DMS79 treated with DMSO at 0.1 percent for 48 hours (cell line): ENCODE measurements at regions not wholly inside any gene's neighbourhood (a gene's known extent, or its start where the extent isn't known, plus 50 kb on each side); places are given as distances from the start of the nearest gene placed in this dataset.
"Not testable (repeated sequence)": the region's sequence is repeated elsewhere in the genome, so short reads cannot be mapped to it uniquely, and the experiment has no call there.

ENCODE experiments used
- DNase-seq: peaks from one replicate; lab custom pipeline; 2025; lab: John Stamatoyannopoulos, UW

DNA sequence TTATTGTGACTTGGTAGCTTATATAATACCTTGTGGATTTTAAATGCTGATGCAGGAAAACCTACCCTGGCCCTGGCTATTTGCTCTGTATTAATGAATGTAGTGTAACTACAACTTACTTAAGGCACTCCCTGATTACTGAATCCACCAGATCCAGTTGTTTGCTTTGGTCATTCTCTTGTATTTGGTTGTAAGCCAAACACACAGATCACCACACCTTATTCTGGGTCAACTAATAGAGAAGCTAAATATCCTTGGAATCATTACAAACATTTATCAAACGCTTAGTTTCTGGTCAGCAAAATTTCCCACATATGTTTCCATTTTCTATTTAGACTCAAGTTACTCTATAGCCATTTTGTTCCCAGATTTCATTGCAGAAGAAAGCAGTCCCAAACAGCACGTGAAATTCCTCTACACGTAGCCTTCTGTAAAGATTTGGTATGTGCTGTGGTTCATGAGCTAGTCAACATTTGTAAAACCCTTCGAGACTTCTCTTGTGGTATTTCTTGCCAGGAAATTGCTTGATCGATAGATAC is 322.6 kb downstream of the MEX3B start:
- DNase-seq: no peak

DNA sequence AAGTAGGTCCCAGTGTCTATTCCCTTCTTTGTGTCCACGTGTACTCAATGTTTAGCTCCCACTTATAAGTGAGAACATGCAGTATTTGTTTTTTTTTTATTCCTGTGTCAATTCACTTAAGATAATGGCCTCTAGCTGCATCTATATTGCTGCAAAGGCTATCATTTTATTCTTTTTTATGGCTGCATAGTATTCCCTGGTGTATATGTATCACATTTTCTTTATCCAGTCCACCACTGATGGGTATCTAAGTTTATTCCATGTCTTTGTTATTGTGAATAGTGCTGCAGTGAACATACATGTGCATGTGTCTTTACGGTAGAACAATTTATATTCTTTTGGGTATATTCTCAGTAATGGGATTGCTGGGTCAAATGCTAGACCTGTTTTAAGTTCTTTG is 329.4 kb downstream of the MEX3B start:
- DNase-seq: not testable (repeated sequence)

DNA sequence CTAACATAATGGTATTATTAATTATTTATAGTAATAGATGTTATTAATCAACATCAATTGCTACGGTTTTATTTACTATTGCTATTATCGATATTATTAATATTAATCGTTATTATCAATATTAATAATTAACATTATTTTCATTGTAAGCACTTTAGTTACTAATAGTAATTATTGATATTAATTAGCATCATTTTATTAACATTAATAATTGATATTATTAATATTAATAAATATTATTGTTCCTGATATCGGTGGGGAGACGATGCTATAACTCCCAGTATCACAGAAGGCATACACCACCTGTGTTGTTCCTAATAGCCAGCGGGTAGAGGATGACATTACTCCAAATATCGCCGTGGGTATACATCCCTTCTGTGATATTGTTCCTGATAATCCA is 335.5 kb downstream of the MEX3B start:
- no peak for DNase-seq

DNA sequence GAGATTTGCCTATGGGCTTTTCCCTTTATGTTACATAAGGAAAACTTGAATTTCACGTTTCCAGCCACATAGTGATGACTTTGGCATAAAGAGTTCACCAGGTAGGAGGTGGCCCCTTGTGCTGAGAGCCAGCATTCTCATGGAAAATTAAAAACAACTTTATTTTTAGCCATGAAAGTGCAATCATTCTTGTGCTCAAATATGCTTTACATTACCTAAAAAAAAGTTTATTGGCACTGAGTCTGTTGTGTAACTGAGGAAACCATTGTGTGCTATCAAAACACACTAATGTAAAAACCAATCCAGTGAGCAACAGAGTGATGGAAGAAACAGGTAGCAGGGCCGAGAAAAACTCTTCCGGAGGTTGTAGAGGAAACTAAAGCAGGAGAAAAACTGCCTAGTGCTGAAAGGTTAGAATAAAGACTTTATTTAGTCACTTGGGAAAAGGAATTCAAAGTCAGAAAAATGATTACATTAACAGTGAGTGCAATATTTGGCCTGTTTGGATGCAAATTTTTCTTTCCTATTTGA is 332.9 kb upstream of the TMC3 start:
- not testable (repeated sequence) for DNase-seq

DNA sequence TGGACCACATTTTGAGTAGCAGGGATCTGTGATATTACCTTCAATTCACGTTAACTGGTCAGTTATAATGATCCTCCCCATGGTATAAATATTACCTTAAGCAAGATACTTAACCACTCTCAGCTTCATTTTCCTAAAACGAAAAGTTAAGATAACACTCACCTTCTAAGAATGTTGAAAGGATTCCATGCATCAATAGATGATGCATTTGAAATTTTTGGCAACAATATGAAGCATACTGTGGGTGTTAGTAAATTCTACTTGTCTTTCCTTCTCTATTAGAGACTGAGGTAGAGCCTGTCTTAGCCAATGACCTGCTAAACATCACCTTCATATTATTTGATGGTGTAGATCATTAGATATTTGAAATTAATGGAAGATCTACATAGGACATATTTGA is 331.7 kb upstream of the TMC3 start:
- DNase-seq: not testable (repeated sequence)

DNA sequence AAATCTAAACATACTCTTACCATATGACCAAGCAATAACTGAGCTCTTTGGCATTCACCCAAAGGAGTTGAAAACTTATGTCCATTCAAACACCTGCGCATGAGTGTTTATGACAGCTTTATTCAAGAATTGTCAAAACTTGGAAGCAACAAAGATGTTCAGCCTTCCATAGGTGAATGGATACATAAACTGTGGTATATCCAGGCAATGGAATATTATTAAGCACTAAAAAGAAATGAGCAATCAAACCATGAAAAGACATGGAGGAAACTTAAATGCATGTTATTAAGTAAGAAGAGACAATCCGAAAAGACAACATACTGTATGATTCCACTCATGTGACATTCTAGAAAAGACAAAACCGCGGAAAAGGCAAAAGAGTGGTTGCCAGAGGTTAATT is 312.0 kb upstream of the TMC3 start:
- DNase-seq: no peak

DNA sequence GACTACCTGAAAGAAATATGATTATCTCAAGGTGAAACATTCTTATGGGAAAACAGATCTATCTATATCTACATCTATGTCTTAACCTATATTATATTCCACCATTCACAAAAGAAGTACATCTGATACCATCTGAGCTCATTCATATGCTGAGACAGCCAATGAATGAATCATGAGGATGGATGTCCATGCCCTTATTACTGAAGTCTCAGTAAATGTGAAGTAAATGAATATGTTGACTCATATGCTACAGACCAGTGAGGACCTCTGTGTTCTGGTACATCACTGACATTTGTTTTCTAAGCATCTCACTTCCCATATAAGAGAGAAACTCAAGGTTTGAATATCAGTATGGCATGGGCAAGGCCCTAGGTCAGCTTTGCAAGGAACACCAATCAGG is 311.2 kb upstream of the TMC3 start:
- DNase-seq: no peak

DNA sequence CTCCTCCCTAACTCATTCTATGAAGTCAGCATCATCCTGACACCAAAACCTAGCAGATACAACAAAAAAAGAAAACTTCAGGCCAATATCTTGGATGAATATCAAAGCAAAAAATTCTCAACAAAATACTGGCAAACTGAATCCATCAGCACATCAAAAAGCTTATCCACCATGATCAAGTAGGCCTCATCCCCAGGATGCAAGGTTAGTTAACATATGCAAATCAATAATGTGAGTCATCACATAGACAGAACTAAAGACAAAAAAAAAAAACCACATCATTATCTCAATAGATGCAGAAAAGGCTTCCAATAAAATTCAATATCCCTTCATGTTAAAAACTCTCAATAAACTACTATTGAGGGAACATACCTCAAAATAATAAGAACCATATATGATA is 306.8 kb upstream of the TMC3 start:
- DNase-seq: no peak

DNA sequence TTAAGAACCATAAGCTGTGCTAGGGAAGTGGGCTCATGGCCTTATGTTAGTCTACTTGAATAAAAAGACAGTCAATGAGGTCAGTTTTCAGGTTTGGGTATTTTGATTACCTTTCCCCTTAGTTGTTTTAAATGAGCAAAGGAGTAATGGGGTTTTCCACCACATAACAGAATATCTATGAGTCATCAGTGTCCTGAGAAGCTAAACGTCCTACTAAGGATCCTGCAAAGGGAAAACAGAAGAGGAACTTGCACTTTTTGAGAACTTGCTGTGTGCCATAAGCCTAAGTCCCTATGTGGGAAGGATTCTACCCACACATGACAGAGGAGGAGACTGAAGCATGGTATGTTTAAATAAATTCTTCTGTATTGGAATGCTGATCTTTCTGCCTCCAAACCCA is 292.8 kb upstream of the TMC3 start:
- DNase-seq: no peak

DNA sequence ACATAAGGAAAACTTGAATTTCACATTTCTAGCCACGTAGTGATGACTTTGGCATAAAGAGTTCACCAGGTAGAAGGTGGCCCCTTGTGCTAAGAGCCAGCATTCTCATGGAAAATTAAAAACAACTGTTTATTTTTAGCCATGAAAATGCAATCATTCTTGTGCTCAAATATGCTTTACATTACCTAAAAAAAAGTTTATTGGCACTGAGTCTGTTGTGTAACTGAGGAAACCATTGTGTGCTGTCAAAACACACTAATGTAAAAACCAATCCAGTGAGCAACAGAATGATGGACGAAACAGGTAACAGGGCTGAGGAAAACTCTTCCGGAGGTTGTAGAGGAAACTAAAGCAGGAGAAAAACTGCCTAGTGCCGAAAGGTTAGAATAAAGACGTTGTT is 287.0 kb upstream of the TMC3 start:
- no peak for DNase-seq

DNA sequence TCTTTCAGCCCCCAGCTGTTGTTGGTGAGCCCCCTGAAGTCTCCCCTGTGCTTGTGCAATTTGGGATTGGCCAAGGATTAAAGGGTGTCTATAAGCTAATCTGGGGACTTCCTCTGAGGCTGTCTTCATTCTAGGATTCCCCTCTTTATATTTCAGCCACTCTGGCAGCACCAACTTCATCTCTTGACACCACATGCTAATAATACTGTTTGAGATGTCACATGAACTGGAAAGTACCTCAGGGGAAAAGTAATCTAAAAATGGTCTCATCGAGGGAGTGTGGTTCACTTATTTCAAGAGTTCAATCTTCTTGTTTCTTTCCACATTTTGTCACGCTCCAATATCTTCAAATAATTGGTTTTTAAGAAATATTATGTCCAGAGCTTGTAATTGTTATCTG is 279.2 kb upstream of the TMC3 start:
- no peak for DNase-seq

DNA sequence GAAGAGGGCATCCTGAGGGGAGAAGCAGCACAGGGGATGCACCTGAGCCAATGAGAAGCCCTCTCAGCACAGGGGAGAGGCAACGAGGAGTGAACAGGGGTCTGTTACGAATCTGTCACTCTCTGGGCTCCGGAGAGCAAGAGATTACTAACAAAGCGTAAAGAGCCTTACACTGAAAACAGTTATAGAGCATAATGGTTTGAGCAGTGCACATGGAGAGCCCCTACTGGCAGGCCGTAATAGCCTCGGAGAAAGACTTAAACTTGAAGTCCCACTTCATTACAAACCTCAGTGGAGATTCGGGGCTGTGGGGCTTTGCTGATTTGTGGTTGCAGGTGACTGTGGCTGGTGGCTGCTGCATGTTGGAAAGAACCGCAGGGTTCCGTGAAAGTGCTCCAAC is 271.5 kb upstream of the TMC3 start:
- DNase-seq: no peak

DNA sequence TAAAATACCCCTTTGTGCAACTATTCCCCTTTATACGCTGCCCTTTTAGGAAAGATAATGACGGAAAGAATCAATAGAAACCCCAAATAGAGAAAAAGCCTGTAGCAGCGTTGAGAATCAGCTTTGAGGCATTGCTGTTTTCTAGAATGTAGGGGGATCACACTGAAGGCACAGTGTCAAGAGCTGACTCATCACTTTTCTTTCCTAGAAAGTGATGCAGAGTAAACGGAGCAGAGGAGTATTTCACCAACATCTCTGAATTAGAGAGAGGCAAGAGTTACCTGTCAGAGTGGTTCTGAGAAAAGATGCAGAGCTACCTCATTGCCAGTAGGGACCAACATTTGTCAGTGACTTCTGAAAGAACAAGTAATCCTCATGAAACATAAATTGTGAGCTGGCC is 269.8 kb upstream of the TMC3 start:
- no peak for DNase-seq

DNA sequence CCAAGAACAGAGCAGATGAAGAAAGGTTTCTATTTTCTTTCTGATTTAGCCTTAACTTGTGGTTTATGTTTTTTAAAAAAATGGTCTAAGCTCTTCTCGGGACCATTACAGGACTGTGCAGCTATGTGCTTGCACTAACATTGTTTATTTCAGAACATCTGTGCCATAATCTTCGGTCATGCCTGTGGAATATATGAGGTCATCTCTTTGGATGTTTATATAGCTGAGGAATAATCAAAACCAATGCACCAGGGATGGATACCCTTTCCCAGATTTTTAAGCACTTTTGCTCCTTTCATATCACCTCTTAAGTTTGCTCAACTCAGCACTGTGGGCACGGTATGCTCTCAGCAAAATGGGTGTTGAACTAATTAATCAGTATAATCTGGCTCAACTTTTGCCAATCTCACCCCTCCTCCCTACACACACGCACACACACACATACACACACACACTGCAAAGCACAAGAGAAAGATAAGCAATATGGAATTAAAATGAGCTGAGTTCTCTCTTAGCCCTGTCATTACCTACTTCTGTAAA is 268.5 kb upstream of the TMC3 start:
- DNase-seq: no peak

DNA sequence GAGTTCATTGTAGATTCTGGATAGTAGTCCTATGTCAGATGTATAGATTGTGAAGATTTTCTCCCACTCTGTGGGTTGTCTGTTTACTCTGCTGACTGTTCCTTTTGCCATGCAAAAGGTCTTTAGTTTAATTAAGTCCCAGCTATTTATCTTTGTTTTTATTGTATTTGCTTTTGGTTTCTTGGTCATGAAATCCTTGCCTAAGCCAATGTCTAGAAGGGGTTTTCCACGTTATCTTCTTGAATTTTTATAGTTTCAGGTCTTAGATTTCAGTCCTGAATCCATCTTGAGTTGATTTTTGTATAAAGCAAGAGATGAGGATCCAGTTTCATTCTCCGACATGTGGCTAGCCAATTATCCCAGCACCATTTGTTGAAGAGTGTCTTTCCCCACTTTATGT is 262.1 kb upstream of the TMC3 start:
- not testable (repeated sequence) for DNase-seq

DNA sequence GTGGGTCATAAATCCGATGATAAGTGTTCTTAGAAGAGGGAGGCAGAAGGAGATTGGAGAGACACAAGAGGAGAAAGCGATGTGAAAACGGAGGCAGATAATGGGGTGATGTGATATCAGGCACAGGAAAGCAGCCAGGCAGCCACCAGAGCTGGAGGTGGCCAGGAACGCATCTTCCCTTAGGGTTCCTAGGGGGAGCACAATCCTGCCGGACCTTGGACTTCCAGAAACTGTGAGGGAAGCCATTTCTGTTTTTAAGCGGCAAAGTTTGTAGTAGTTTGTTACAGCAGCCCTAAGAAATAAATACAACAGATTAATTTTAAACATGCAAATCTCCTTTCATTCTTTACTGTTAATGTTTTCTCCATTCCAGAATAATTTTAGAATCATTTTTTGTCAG is 259.9 kb upstream of the TMC3 start:
- no peak for DNase-seq

DNA sequence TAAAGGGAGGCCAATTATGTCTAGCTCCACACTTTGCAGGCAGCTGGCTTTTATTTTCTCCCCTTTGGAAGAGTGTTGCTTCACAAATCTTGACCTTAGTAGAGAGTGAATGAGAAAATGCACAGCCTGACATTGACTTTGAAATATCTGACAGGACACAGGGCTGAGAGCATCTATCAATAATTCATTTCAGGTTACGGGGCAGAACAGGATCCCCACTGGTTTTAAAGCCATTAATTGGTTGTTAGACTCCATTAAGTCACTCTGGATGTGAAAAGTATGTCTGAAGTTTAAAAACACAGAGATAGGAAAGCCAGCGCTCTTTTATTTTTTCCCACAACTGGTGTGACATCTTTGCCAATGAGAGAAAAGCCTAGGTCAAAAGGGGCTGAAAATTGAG is 251.9 kb upstream of the TMC3 start:
- DNase-seq: no peak

DNA sequence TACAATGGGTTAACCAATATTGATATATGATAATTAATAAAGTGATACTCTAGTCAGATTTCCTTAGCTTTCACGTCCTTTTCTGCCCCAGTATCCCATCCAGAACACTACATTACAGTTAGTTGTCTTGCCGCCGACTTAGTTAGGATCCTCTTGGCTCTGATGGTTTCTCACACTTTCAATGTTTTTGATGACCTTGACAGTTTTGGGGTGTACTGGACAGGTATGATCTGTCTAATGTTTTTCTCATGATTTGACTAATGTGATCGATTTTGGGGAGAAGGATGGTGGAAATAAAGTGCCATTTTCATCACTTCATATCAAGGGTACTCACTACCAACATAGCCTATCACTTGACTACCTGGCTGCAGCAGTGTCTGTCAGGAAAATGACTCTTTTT is 245.0 kb upstream of the TMC3 start:
- DNase-seq: no peak

DNA sequence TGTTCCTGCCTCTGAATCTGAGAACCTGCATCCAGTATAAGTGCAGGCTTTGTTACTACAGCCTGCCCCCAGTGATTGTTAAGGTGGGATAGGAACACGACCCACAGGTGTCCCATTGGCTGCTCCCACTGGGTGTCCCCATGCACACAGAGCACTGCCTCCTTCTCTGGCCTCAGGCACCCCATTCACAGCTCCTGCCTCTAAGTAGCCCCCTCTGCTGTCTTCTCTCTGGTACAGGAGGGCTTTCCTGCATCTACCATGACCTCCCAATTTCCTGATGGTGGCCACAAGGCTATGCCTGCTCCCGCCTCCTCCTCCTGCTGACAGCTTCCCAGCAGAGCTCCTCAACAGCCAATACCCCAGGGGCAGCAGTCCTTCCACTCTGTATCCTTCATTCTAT is 238.6 kb upstream of the TMC3 start:
- DNase-seq: no peak

DNA sequence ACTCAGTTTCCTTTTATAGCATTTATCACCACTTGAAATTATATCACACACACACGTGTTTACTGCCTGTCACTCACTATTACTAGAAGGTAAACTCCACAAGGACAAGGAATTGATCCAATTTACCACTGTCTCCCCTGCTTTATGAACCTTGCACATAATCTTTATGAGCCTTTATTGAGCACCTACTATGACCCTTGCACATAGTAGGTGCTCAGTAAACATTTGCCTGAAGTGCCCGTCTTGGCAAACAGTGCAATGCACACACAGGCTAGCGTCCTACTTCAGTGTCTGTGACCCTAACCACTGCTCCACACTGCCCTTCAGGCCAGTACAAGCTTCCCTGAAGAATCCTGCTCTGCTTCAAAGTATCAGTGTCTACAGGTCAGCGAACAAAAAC is 237.7 kb upstream of the TMC3 start:
- no peak for DNase-seq

DNA sequence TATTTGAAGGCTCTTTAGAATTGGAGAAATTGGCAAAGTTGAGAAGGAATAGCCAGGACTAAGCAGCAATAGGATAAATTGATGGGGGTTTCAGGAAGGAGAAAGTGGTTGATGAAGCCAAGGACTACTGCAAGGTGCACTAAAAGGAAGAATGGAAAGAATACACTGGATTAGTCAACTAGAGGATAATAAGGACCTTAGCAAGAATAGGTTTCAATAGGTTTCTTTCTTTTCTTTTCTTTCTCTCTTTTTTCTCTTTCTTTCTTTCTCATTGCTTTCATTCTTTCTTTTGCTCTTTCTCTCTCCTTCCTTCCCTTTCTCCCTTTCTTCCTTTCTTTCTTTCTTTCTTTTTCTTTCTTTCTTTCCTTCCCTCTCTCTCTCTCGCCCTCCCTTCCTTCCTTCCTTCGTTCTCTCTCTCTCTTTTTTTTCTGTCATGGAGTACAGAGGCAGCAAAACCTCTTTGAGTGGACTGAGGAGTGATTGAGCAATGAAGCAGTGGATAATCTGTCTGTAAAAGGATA is 234.4 kb upstream of the TMC3 start:
- DNase-seq: no peak

DNA sequence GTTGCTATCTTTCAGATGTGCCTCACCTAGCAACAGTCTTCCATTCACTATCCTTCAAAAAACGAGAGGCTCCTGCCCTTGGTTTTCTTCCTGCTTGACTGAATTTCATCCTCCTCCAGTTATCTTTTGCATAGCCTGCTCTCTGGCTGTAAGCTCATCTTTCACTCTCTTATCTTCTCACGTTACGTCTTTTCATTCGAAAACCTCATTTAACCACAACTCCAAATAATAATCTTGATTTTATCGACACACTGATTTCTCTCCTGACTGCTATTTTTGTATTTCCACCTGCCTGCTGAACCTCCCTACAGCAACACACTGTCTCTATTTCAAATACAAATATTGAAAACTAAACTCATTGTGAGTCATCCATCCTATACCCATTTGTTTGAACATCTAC is 230.7 kb upstream of the TMC3 start:
- DNase-seq: no peak

DNA sequence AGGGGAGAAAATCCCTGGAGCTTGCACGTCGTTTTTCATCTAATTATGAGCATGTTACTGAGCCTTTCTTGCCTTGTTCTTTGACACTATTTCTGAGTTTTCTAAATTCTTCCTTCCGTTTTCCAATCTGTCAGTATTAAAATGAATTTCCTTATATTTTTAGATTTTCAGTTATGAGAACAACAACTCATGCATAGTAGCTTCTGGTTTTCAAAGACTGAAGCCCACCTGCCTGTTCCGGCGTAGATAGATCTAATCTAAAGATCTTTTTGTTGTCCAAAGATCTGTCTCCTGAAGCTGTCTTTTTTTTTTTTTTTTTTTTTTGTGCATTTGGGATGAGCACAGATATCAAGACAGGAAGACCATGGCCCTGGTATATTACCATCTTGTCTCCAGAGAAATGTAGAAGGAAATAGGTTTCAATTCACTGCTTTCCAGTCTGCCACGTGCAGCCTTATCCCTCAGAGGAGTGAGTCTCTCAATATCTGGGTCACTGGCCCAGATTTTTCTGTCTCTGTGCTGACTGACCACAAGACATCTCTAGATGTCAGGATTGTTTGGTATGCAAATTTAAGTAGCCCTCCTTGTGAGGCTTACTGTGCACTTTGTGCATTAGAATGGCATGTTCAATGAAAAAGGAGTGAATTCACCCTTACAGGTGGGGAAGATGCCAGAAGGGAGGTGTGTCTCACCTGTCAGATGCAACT is 222.3 kb upstream of the TMC3 start:
- DNase-seq: no peak

DNA sequence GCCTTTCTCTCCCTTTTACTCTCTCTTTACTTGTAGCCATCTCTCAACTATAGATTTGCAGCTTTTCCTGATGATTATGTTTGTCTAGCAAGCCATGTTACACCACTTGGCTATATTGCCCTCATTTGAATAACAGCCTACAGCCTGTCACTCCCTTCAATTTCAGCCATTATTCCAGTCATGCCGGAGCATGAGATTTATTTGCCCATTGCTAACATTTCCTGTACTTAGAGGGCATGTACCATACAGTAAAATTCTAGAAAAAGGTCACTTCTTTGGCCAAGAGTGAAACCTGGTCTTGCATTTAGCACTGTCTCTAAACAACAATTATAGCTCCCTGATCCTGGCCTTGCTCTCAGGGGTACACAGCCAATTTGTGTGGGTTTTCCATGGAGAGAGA is 221.7 kb upstream of the TMC3 start:
- no peak for DNase-seq
